ENCODE measurements at regions not wholly inside any gene's neighbourhood (a gene's known extent, or its start where the extent isn't known, plus 50 kb on each side); places are given as distances from the start of the nearest gene placed in this dataset.

DNA sequence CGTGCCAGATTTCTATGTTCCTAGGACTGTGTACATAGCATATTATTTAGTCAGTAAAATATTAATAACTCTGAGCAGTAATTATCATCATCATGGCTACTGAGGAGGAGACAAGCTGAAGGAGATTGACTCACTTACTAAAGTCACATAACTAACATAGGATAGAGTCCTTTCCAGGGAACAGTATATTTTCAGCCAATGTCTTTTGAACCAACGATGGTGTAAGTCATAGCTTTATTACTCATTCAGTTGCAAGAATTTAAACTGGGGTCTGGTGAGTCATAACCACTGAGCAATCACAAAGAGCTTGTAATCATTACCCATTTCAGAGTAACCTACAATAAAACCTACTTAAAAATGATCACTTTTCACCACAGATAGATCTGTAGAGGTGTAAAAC, 1564.8 kb upstream of the TENM4 start:
- TF ChIP-seq, protein P1, sequence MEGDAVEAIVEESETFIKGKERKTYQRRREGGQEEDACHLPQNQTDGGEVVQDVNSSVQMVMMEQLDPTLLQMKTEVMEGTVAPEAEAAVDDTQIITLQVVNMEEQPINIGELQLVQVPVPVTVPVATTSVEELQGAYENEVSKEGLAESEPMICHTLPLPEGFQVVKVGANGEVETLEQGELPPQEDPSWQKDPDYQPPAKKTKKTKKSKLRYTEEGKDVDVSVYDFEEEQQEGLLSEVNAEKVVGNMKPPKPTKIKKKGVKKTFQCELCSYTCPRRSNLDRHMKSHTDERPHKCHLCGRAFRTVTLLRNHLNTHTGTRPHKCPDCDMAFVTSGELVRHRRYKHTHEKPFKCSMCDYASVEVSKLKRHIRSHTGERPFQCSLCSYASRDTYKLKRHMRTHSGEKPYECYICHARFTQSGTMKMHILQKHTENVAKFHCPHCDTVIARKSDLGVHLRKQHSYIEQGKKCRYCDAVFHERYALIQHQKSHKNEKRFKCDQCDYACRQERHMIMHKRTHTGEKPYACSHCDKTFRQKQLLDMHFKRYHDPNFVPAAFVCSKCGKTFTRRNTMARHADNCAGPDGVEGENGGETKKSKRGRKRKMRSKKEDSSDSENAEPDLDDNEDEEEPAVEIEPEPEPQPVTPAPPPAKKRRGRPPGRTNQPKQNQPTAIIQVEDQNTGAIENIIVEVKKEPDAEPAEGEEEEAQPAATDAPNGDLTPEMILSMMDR (IDR thresholded peaks at IDR 0.05): no peak
- TF ChIP-seq SIN3A (IDR thresholded peaks at IDR 0.05; ENCODE audit: borderline replicate concordance, insufficient read depth, low read depth, low read length) (no peak), POLR2AphosphoS5 (IDR thresholded peaks at IDR 0.05; ENCODE audit: low read depth, low read length) (no peak), TCF7L2 (IDR thresholded peaks at IDR 0.05; ENCODE audit: low read depth, low read length) (no peak)

Measured in Panc1 (cell line).